A549 (cell line): ENCODE measurements at regions not wholly inside any gene's neighbourhood (a gene's known extent, or its start where the extent isn't known, plus 50 kb on each side); places are given as distances from the start of the nearest gene placed in this dataset.

ENCODE experiments used
- CHD2 ChIP-seq: fragments of 150-350 bp; IDR thresholded peaks from 2 replicates; pipeline ENCODE4 v1.6.1; 2014; ENCODE audit warnings: low read length; ENCODE audit not compliant: partially characterized antibody
- CTCF ChIP-seq: fragments of >200 bp; sonication (Bioruptor Twin); formaldehyde crosslinking; IDR thresholded peaks from 3 replicates; pipeline ENCODE4 v1.5.1; 2016
- ESRRA ChIP-seq: fragments of 150-350 bp; IDR thresholded peaks from 2 replicates; pipeline ENCODE4 v1.6.1; 2014; ENCODE audit warnings: mild to moderate bottlenecking, low read length, borderline replicate concordance
- FOSL2 ChIP-seq, 2 experiments: fragments of 450-650 bp in 1 of 2; fragments of >200 bp in 1 of 2; sonication (Bioruptor Twin) in 1 of 2; formaldehyde crosslinking; IDR thresholded peaks; 2 replicates each; pipeline versions ENCODE4 v1.5.0 to v1.6.1; 2016 to 2020; ENCODE audit warnings: mild to moderate bottlenecking in 1 of 2, moderate library complexity in 1 of 2
- HDAC2 ChIP-seq: fragments of 200-600 bp; sonication (generic); IDR thresholded peaks from 2 replicates; pipeline ENCODE4 v1.6.1; 2016
- HOXA7 ChIP-seq: fragments of 250-450 bp; sonication (Bioruptor Pico); IDR thresholded peaks from 2 replicates; pipeline ENCODE4 v1.5.0; 2020; ENCODE audit warnings: mild to moderate bottlenecking, moderate library complexity
- MAX ChIP-seq: IDR thresholded peaks from 2 replicates; pipeline ENCODE4 v1.6.1; 2012
- NFE2L2 ChIP-seq: fragments of 150-350 bp; conservative IDR thresholded peaks from 2 replicates; pipeline ENCODE4 v1.6.1; 2014; ENCODE audit warnings: low read length
- NR3C1 ChIP-seq: fragments of >200 bp; sonication (Bioruptor Twin); formaldehyde crosslinking; IDR thresholded peaks from 3 replicates; pipeline ENCODE4 v1.6.1; 2017
- POLR2A ChIP-seq: IDR thresholded peaks from 2 replicates; pipeline ENCODE4 v1.6.1; 2012; ENCODE audit warnings: mild to moderate bottlenecking, low read length
- SMC3 ChIP-seq: fragments of >200 bp; sonication (Bioruptor Twin); formaldehyde crosslinking; IDR thresholded peaks from 3 replicates; pipeline ENCODE4 v1.6.1; 2018; ENCODE audit warnings: inconsistent platforms

GRCh38 chr18:43501099-43501498, 223.8 kb upstream of the SYT4 start:
- TF ChIP-seq CTCF (no peak), HDAC2 (no peak), NFE2L2 (no peak), HOXA7 (CRISPR knock-in tag) (no peak), NR3C1 (no peak), MAX (no peak), SMC3 (no peak), CHD2 (no peak), FOSL2 (IDR thresholded peaks at IDR 0.05) (no peak), FOSL2 (CRISPR knock-in tag; IDR thresholded peaks at IDR 0.05) (no peak), ESRRA (no peak), POLR2A (no peak)
